NCI-H1436 (cell line): ENCODE measurements at regions not wholly inside any gene's neighbourhood (a gene's known extent, or its start where the extent isn't known, plus 50 kb on each side); places are given as distances from the start of the nearest gene placed in this dataset.
A peak's percentile ranks its signal among the peaks of the same experiment; 100 is the strongest.

Experiments
- DNase-seq: peaks from one replicate; lab custom pipeline; 2025; lab: John Stamatoyannopoulos, UW

GRCh38 chr1:62917314-62917713 lies 133.4 kb downstream of the ATG4C start:
- no peak for DNase-seq

GRCh38 chr1:62917805-62918204 lies 133.9 kb downstream of the ATG4C start:
- no peak for DNase-seq

- no peak for DNase-seq
Measured at GRCh38 chr1:62918700-62919099, 134.8 kb downstream of the ATG4C start.

- DNase-seq = no peak
Measured at GRCh38 chr1:62922006-62922405, 138.1 kb downstream of the ATG4C start.

- no peak for DNase-seq
Measured at GRCh38 chr1:62924983-62925790, 141.3 kb downstream of the ATG4C start.

- no peak for DNase-seq
Measured at GRCh38 chr1:62926681-62927252, 142.8 kb downstream of the ATG4C start.

GRCh38 chr1:62928885-62929284 lies 145.0 kb downstream of the ATG4C start:
- DNase-seq = no peak

GRCh38 chr1:62937634-62938296 lies 153.8 kb downstream of the ATG4C start:
- no peak for DNase-seq

- DNase-seq = no peak
Measured at GRCh38 chr1:62941780-62942179, 157.8 kb downstream of the ATG4C start.

- no peak for DNase-seq
Measured at GRCh38 chr1:62946511-62946910, 162.6 kb downstream of the ATG4C start.

- DNase-seq = no peak
Measured at GRCh38 chr1:62951428-62951827, 167.5 kb downstream of the ATG4C start.

- DNase-seq = no peak
Measured at GRCh38 chr1:62952596-62952995, 168.7 kb downstream of the ATG4C start.

- no peak for DNase-seq
Measured at GRCh38 chr1:62953633-62954032, 169.7 kb downstream of the ATG4C start.

- no peak for DNase-seq
Measured at GRCh38 chr1:62954758-62955157, 170.8 kb downstream of the ATG4C start.

GRCh38 chr1:62955666-62956065 lies 171.7 kb downstream of the ATG4C start:
- no peak for DNase-seq

- DNase-seq = no peak
Measured at GRCh38 chr1:62962014-62962812, 178.3 kb downstream of the ATG4C start.

- peak; percentile 32 for DNase-seq
Measured at GRCh38 chr1:62962901-62963776, 179.2 kb downstream of the ATG4C start.

GRCh38 chr1:62964141-62964540 lies 180.2 kb downstream of the ATG4C start:
- DNase-seq = no peak

GRCh38 chr1:62967031-62967430 lies 183.1 kb downstream of the ATG4C start:
- no peak for DNase-seq

GRCh38 chr1:62977366-62977765 lies 193.4 kb downstream of the ATG4C start:
- no peak for DNase-seq

GRCh38 chr1:62978741-62979140 lies 194.8 kb downstream of the ATG4C start:
- DNase-seq = no peak
